Transverse colon (tissue), 4 donors: ENCODE measurements at regions not wholly inside any gene's neighbourhood (a gene's known extent, or its start where the extent isn't known, plus 50 kb on each side); places are given as distances from the start of the nearest gene placed in this dataset.

ENCODE experiments used
- DNase-seq: peaks from one replicate; pipeline ENCODE4 v3.0.0-alpha.2; 2019
- H3K27ac ChIP-seq, 4 donors: fragments of 200-600 bp; sonication (generic); 2 replicates each; pipeline ENCODE4 v1.5.1; 2016 to 2018; ENCODE audit warnings: inconsistent platforms in 4 of 4
- H3K27me3 ChIP-seq: fragments of 200-600 bp; sonication (generic); 2 replicates; pipeline ENCODE4 v1.5.1; 2017; ENCODE audit warnings: inconsistent platforms
- H3K36me3 ChIP-seq, 4 donors: fragments of 200-600 bp; sonication (generic); 2 replicates each; pipeline ENCODE4 v1.5.1; 2017 to 2019; ENCODE audit warnings: inconsistent platforms in 4 of 4
- H3K4me1 ChIP-seq, 4 donors: fragments of 200-600 bp; sonication (generic); 2 replicates each; pipeline ENCODE4 v1.5.1; 2017 to 2020; ENCODE audit warnings: inconsistent platforms in 4 of 4
- H3K4me3 ChIP-seq, 4 donors: fragments of 200-600 bp; sonication (generic); 1 replicate in 1 of 4; 2 replicates in 3 of 4; pipeline versions ENCODE4 v1.5.1 to v1.6.1; 2017 to 2019; ENCODE audit warnings: inconsistent platforms in 4 of 4
- H3K9me3 ChIP-seq, 2 donors: fragments of 200-600 bp; sonication (generic); 2 replicates each; pipeline ENCODE4 v1.5.1; 2017 to 2019; ENCODE audit warnings: inconsistent platforms in 2 of 2
- EP300 ChIP-seq: sonication (generic); formaldehyde crosslinking; IDR thresholded peaks from one replicate; pipeline ENCODE4 v1.6.1; 2017; ENCODE audit warnings: antibody characterized with exemption, low read depth
- POLR2A ChIP-seq: fragments of 450-650 bp; IDR thresholded peaks from one replicate; pipeline ENCODE4 v1.6.1; 2016; ENCODE audit warnings: antibody characterized with exemption, mild to moderate bottlenecking, moderate library complexity
- POLR2AphosphoS5 ChIP-seq, 3 donors: sonication (generic); formaldehyde crosslinking; IDR thresholded peaks; one replicate each; pipeline ENCODE4 v1.6.1; 2016; ENCODE audit warnings: antibody characterized with exemption in 3 of 3
- WGBS, 2 donors: methylation state at CpG; one replicate each; pipeline ENCODE4 v1.1.5; 2018; ENCODE audit warnings: low coverage in 1 of 2; 5-methylcytosine and 5-hydroxymethylcytosine counted together
- in situ Hi-C, 4 donors: fragments of 200-750 bp; cut with MboI; loops; one replicate each; pipeline versions ENCODE4 v1.15.0 to v1.15.1; 2017; ENCODE audit warnings: low sequenced_read_pairs in 3 of 4, low pct_ligation_motif_present in 1 of 4, low pct_unique_long_range_greater_than_20kb in 1 of 4
- intact Hi-C: fragments of 100-400 bp; cut with DNase I; formaldehyde crosslinking; loops from one replicate; pipeline ENCODE4 v1.15.1; 2023; ENCODE audit warnings: low total_unique reads
- TF ChIP-seq, protein P1 (sequence below), 5 experiments: fragments of 200-600 bp in 3 of 5; fragments of 450-650 bp in 2 of 5; sonication (generic) in 3 of 5; IDR thresholded peaks; 1 replicate in 2 of 5; 2 replicates in 3 of 5; pipeline ENCODE4 v1.5.1; 2016 to 2017; ENCODE audit warnings: antibody characterized with exemption in 5 of 5, inconsistent platforms in 3 of 5, mild to moderate bottlenecking in 2 of 5, moderate library complexity in 1 of 5

DNA sequence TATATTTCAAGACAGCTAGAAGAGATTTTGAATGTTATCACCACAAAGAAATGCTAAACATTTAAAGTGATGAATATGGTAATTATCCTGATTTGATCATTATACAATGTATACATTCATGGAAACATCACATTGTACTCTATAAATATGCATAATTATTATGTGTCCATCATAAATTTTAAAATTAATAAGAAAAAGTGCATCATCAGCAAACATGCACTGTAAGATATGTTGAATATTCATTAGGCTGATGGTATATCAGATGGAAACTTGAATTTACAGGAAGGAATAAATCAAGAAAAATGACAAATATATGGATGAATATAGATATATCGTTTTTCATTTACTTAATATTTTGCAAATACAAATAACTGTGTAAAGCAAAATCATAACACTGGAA, 812.1 kb upstream of the INTU start:
- intact Hi-C loops (loop anchor here (10.0 kb wide), 1 partner anchor 1056 kb away; no protein-coding TSS in a partner anchor), in situ Hi-C loops (no loop called here)
- Histone ChIP-seq H3K36me3 (no peaks in the 10 kb centered on the region), H3K27ac (no peak overlapping the region), H3K27me3 (no peaks in the 10 kb centered on the region), H3K4me3 (no peak overlapping the region), H3K9me3 (peaks cover 4 to 5% of the 10 kb centered on the region in 2 donors), H3K4me1 (no peaks in the 10 kb centered on the region)
- 74 to 100% methylated on average over 1 of the region's 1 CpG for WGBS, 2 donors
- TF ChIP-seq, protein P1, sequence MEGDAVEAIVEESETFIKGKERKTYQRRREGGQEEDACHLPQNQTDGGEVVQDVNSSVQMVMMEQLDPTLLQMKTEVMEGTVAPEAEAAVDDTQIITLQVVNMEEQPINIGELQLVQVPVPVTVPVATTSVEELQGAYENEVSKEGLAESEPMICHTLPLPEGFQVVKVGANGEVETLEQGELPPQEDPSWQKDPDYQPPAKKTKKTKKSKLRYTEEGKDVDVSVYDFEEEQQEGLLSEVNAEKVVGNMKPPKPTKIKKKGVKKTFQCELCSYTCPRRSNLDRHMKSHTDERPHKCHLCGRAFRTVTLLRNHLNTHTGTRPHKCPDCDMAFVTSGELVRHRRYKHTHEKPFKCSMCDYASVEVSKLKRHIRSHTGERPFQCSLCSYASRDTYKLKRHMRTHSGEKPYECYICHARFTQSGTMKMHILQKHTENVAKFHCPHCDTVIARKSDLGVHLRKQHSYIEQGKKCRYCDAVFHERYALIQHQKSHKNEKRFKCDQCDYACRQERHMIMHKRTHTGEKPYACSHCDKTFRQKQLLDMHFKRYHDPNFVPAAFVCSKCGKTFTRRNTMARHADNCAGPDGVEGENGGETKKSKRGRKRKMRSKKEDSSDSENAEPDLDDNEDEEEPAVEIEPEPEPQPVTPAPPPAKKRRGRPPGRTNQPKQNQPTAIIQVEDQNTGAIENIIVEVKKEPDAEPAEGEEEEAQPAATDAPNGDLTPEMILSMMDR (IDR thresholded peaks at IDR 0.05): no peak
- TF ChIP-seq POLR2AphosphoS5 (IDR thresholded peaks at IDR 0.05): no peak
- TF ChIP-seq POLR2A: no peak
- TF ChIP-seq EP300: no peak
- no peak for DNase-seq

DNA sequence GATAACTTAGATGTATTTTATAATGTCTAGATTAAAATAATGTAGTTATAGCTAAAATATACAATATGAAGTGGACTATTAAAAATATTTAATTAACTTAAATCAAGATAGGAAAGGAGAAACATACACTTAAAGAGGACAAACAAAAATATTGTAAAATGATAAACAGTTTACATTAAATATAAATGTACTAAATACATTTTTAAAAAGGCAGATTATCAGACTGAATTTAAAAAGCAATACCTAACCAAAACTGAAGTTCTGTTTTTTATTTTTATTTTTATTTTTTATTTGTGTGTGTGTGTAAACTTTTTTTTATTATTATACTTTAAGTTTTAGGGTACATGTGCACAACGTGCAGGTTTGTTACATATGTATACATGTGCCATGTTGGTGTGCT, 811.6 kb upstream of the INTU start:
- DNase-seq: no peak
- in situ Hi-C loops (no loop called here), intact Hi-C loops (loop anchor here (10.0 kb wide), 1 partner anchor 1056 kb away; no protein-coding TSS in a partner anchor)
- TF ChIP-seq EP300 (no peak), POLR2AphosphoS5 (IDR thresholded peaks at IDR 0.05) (no peak), POLR2A (no peak)
- TF ChIP-seq, protein P1 (IDR thresholded peaks at IDR 0.05): no peak
- H3K9me3 ChIP-seq: peaks cover 4 to 5% of the 10 kb centered on the region in 2 donors
- no peaks in the 10 kb centered on the region for H3K27me3 ChIP-seq
- H3K4me3 ChIP-seq: no peak overlapping the region
- no peak overlapping the region for H3K27ac ChIP-seq
- WGBS, 2 donors: 79 to 100% methylated on average over 1 of the region's 1 CpG
- H3K4me1 ChIP-seq: no peaks in the 10 kb centered on the region
- no peaks in the 10 kb centered on the region for H3K36me3 ChIP-seq

DNA sequence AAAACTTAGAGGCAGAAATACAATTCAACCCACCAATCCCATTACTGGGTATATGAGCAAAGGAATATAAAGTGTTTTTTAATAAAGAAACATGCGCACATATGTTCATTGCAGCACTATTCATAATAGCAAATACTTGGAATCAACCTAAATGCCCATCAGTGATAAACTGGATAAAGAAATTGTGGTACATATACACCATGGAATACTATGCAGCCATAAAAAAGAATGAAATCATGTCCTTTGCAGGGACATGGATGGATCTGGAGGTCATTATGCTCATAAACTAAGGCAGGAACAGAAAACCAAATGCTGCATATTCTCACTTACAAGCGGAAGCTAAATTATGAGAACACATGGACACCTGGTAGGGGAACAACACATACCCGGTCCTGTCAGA, 807.7 kb upstream of the INTU start:
- intact Hi-C loops (loop anchor here (10.0 kb wide), 1 partner anchor 1060 kb away; no protein-coding TSS in a partner anchor), in situ Hi-C loops (no loop called here)
- 84 to 93% methylated on average over 1 to 3 of the region's 3 CpGs for WGBS, 2 donors
- Histone ChIP-seq H3K4me3 (no peak overlapping the region), H3K27me3 (no peaks in the 10 kb centered on the region), H3K36me3 (no peaks in the 10 kb centered on the region), H3K27ac (no peak overlapping the region), H3K9me3 (peaks cover 0 to 4% of the 10 kb centered on the region in 2 donors), H3K4me1 (no peaks in the 10 kb centered on the region)
- DNase-seq: no peak
- TF ChIP-seq, protein P1 (IDR thresholded peaks at IDR 0.05): no peak
- no peak for TF ChIP-seq EP300
- no peak for TF ChIP-seq POLR2A
- no peak for TF ChIP-seq POLR2AphosphoS5 (IDR thresholded peaks at IDR 0.05)

DNA sequence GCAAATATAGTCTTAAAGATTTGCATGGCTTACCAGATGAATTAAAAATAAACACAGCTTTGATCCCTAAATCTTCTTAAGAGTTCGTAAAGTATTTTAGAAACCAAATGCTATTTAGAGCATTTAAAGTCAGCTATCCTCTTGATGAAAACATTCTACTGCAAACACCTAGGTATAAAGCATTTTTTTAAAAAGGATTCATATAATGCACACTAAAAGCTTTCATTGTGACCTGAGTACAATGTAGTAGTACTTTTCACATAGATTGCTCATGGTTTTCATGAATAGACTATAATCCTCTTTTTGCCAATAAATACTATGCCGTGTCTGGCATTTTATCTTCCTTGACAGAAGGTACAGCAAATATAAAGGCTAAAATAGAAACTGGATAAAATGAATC, 805.1 kb upstream of the INTU start:
- Histone ChIP-seq H3K4me3 (no peak overlapping the region), H3K27ac (no peak overlapping the region), H3K36me3 (no peaks in the 10 kb centered on the region), H3K27me3 (no peaks in the 10 kb centered on the region), H3K4me1 (no peaks in the 10 kb centered on the region), H3K9me3 (peaks cover 0 to 4% of the 10 kb centered on the region in 2 donors)
- TF ChIP-seq EP300: no peak
- TF ChIP-seq, protein P1 (IDR thresholded peaks at IDR 0.05): no peak
- no peak for TF ChIP-seq POLR2A
- TF ChIP-seq POLR2AphosphoS5 (IDR thresholded peaks at IDR 0.05): no peak
- DNase-seq: no peak
- 71 to 78% methylated on average over 2 of the region's 2 CpGs for WGBS, 2 donors
- in situ Hi-C loops (no loop called here), intact Hi-C loops (loop anchor here (10.0 kb wide), 1 partner anchor 1063 kb away; no protein-coding TSS in a partner anchor)
